Kidney (tissue), 13 donors: ENCODE measurements at regions not wholly inside any gene's neighbourhood (a gene's known extent, or its start where the extent isn't known, plus 50 kb on each side); places are given as distances from the start of the nearest gene placed in this dataset.

Experiments
- DNase-seq, 5 donors: peaks; one replicate each; pipeline ENCODE4 v3.0.0-alpha.2; 2013 to 2020
- FAIRE-seq: peaks from 2 replicates; lab custom pipeline; 2012; peaks lifted over from hg19 to GRCh38; lab: Jason Lieb, UNC
- H3K27ac ChIP-seq, 2 donors: one replicate each; pipeline ENCODE4 v1.7.0; 2013; ENCODE audit warnings: low read depth in 2 of 2, low read length in 2 of 2, inconsistent platforms in 1 of 2
- H3K27me3 ChIP-seq: one replicate; pipeline ENCODE4 v1.7.1; 2013; ENCODE audit warnings: low read length, inconsistent platforms; ENCODE audit not compliant: control insufficient read depth, insufficient read depth
- H3K36me3 ChIP-seq, 3 donors: one replicate each; pipeline versions ENCODE4 v1.7.0 to v1.7.1; 2013; ENCODE audit warnings: low read length in 3 of 3, control low read depth in 1 of 3, inconsistent platforms in 1 of 3; ENCODE audit not compliant: insufficient read depth in 3 of 3, control insufficient read depth in 2 of 3
- H3K4me1 ChIP-seq, 3 donors: one replicate each; pipeline versions ENCODE4 v1.7.0 to v1.7.1; 2013; ENCODE audit warnings: low read length in 3 of 3, inconsistent platforms in 1 of 3, low read depth in 1 of 3; ENCODE audit not compliant: control insufficient read depth in 2 of 3, insufficient read depth in 2 of 3
- H3K4me3 ChIP-seq, 3 donors: one replicate each; pipeline versions ENCODE4 v1.7.0 to v1.8.1; 2013; ENCODE audit warnings: low read length in 3 of 3, control low read depth in 1 of 3, inconsistent platforms in 1 of 3
- H3K9ac ChIP-seq, 3 donors: one replicate each; pipeline versions ENCODE4 v1.7.0 to v1.7.1; 2013; ENCODE audit warnings: low read length in 3 of 3, control low read depth in 1 of 3, inconsistent platforms in 1 of 3
- H3K9me3 ChIP-seq, 3 donors: one replicate each; pipeline versions ENCODE4 v1.7.0 to v1.7.1; 2013; ENCODE audit warnings: low read length in 3 of 3, control low read depth in 1 of 3, inconsistent platforms in 1 of 3; ENCODE audit not compliant: control insufficient read depth in 2 of 3, insufficient read depth in 1 of 3
- intact Hi-C: fragments of 100-400 bp; cut with DNase I; formaldehyde crosslinking; loops from one replicate; pipeline ENCODE4 v1.11.1; 2022
- TF ChIP-seq, protein P1 (sequence below): IDR thresholded peaks from 3 replicates; pipeline ENCODE4 v1.5.1; 2012; ENCODE audit warnings: mild to moderate bottlenecking, moderate library complexity, borderline replicate concordance; ENCODE audit not compliant: insufficient read depth; ENCODE audit errors: extremely low read depth
- donor health status: control.
- donor health status: control.
- donor health status: control.
- donor health status: control.
- donor health status: control.
- donor health status: DM: yes; HTN: yes; CAD: no.
- donor health status: Normal renal cell carcinoma (clear cell type).

DNA sequence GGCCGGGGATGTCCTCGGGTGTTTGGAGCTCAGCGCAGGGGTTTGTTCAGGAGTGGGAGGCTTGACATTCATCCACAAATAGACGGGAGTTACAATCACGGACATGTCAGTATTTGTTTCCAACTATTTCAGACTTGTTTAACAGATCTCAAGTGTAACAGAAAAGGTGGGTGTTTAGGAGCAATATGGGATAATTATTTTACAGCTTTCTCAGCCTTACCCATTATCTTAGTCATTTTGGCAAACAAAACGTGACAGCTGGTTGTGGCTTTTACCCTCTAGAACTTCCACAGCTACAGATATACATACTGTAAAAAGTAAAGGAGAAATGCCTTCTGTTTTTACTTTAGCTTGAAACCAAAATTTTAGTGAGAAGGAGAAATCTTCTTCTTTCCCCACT, 178.7 kb upstream of the TMEM45B start:
- no peak overlapping the region for H3K4me3 ChIP-seq
- H3K27ac ChIP-seq: no peak overlapping the region
- no peaks in the 10 kb centered on the region for H3K27me3 ChIP-seq
- H3K9me3 ChIP-seq: no peaks in the 10 kb centered on the region
- H3K9ac ChIP-seq: no peak overlapping the region
- TF ChIP-seq, protein P1, sequence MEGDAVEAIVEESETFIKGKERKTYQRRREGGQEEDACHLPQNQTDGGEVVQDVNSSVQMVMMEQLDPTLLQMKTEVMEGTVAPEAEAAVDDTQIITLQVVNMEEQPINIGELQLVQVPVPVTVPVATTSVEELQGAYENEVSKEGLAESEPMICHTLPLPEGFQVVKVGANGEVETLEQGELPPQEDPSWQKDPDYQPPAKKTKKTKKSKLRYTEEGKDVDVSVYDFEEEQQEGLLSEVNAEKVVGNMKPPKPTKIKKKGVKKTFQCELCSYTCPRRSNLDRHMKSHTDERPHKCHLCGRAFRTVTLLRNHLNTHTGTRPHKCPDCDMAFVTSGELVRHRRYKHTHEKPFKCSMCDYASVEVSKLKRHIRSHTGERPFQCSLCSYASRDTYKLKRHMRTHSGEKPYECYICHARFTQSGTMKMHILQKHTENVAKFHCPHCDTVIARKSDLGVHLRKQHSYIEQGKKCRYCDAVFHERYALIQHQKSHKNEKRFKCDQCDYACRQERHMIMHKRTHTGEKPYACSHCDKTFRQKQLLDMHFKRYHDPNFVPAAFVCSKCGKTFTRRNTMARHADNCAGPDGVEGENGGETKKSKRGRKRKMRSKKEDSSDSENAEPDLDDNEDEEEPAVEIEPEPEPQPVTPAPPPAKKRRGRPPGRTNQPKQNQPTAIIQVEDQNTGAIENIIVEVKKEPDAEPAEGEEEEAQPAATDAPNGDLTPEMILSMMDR: no peak
- H3K4me1 ChIP-seq: no peaks in the 10 kb centered on the region
- no peak for DNase-seq
- intact Hi-C loops: no loop called here
- H3K36me3 ChIP-seq: no peaks in the 10 kb centered on the region
- no peak for FAIRE-seq

DNA sequence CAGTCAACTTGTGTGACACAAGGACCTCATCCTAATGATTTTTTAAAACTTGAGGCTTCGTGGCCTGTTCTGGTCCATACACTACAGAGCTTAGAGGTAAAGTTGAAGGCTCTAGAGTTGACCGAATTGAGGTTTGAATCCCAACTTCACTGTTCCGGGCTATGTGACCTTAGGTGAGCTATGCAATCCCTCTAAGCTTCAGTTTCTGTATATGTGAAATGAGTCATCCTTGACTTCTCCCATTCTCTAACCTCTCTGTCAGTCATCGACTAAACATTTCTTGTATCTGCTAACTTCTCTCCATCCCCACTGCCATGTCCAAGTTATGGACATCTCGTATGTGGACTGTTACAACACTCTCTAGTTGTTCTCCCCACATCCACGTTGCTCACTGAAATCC, 178.2 kb upstream of the TMEM45B start:
- intact Hi-C loops: no loop called here
- H3K4me3 ChIP-seq: no peak overlapping the region
- FAIRE-seq (no peak), DNase-seq (no peak)
- H3K9ac ChIP-seq: no peak overlapping the region
- TF ChIP-seq, protein P1: no peak
- no peaks in the 10 kb centered on the region for H3K4me1 ChIP-seq
- H3K36me3 ChIP-seq: no peaks in the 10 kb centered on the region
- H3K27ac ChIP-seq: no peak overlapping the region
- H3K9me3 ChIP-seq: no peaks in the 10 kb centered on the region
- H3K27me3 ChIP-seq: no peaks in the 10 kb centered on the region

- Histone ChIP-seq H3K27me3 (no peaks in the 10 kb centered on the region), H3K4me1 (no peaks in the 10 kb centered on the region), H3K36me3 (no peaks in the 10 kb centered on the region), H3K9me3 (no peaks in the 10 kb centered on the region), H3K4me3 (no peak overlapping the region), H3K9ac (no peak overlapping the region), H3K27ac (no peak overlapping the region)
- intact Hi-C loops: no loop called here
- DNase-seq (no peak), FAIRE-seq (peak; percentile 49)
- TF ChIP-seq, protein P1: no peak
Measured at GRCh38 chr11:129637983-129638776, 177.5 kb upstream of the TMEM45B start.
